CD4-positive, alpha-beta T cell treated with Interleukin-4 for 1 hour (primary cell): ENCODE measurements at regions not wholly inside any gene's neighbourhood (a gene's known extent, or its start where the extent isn't known, plus 50 kb on each side); places are given as distances from the start of the nearest gene placed in this dataset.

Experiments used
- DNase-seq, 2 donors: peaks; one replicate each; pipeline ENCODE4 v3.0.0-alpha.2; 2020 to 2022

DNA sequence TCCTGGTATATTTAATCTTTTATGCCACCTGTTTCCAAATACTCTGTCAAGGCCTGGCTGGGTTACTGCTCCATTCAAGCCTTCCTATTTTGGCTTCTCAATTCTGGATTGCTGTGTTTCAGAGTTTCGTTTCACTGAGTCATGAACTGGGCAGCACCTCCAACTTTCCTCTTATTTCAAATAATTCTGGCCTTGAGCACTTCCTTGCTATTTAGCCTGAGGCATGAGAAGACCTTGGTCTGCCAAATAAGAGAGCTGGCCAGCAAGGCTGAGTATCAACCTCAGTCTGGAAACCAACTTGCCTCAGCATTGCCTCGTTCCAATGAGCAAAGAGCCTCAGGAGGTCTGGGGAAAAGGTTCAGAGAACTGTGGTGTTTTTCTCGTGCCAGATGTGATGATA, 66.6 kb downstream of the TNFAIP3 start:
- no peak for DNase-seq

DNA sequence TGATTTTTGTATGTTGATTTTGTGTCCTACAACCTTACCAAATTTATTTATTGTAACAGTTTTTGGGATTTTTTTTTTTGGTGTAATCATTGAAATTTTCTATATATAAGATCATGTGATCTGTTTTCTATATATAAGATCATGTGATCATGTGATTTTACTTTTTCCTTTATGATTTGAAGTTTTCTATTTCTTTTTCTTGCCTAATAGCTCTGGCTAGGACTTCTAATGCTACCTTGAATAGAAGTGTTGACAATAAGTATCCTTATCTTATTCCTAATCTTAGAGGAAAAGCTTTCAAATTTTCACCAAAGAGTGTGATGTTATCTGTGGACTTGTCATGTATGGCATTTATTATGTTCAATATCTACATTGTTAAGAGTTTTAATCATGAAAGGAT, 69.7 kb downstream of the TNFAIP3 start:
- no peak for DNase-seq

DNA sequence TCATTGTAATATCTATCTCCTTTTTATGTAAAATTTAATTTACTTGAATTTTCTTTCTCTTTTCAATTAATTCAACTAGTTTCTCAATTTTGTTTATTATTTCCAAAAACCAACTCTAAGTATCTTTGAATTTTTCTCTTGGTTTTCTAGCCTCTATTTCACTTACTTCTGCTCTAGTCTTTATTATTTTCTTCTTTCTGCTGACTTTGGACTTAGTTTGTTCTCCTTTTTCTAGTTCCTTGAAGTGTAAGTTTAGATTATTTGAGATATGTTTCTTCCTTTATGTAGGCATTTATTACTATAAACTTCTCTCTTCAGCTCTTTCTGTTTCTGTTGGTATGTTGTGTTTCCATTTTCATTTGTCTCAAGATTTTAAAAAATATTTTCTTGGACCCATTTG, 70.8 kb downstream of the TNFAIP3 start:
- DNase-seq: no peak

DNA sequence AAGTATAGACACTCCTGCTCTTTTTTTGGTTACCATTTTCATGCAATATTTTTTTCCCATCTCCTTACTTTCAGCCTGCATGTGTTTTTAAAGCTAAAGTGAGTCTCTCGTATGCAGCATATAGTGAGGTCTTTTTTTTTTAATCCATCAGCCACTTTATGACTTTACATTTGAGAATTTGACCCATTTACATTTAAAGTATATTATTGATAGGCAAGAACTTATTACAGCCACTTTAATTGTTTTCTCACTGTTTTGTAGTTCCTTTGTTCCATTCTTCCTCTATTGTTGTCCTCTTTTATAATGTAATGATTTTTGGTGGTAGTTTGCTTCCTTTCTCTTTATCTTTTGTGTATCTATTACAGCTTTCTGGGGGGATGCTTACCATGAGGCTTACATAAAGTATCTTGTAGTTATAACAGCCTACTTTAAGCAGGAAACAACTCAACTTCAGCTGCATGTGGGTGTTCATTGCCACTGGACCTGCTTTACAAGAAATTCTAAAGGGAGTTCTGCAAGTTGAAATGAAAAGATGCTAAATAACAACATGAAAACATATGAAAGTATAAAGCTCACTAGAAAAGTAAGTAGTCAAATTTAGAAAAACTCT, 71.8 kb downstream of the TNFAIP3 start:
- DNase-seq: no peak

DNA sequence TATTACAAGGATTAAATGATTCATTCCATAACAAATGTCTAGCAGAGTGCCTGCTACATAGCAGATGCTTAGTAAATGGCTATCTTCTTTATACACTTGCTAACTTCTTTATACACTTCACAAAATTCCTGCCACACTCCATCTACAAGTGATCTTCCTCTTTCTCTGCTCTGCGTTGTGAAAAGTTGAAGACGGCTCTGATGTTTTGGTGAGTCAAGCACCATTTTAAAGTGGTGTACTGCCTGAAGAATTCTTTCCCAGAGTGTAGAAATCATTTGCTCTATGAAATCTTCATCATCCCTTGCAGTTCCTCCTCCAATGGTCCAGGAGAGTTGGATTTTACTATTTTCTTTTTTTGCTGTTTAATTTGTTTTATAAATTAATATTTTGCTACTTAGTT, 74.9 kb downstream of the TNFAIP3 start:
- no peak for DNase-seq

DNA sequence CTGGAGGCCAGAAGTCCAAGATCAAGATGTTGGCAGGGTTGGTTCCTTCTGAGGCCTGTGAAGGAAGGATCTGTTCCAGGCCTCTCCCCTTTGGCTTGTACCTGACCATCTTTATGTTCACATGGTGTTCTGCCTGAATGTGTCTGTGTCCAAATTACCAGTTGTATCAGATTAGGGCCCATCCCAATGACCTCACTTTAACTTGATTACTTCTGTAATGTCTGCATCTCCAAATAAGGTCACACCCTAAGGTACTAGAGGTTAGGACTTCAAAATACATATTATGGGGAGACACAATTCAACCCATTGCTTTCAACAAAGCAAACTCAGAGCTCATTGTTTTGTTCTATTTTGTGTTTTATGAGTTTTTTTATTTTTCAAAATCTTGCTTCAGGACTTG, 75.7 kb downstream of the TNFAIP3 start:
- DNase-seq: no peak

DNA sequence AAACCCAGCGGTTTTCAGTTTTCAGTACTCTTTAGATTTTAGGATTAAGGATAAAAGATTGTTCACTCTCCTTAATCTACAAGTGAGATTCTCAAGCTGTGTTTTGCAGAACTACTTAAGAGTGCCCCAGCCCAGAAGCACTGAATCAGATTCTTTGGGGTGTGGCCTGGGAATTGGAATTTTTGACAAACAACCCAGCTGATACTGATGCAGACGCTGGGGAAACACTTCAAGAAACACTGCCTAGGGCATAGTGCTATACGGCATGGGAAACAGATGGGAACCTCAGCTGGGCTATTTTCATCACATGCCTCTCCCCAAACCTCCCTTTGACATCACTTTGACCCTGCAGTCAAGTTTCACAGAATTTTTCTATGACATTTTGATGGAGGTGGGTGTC, 77.3 kb downstream of the TNFAIP3 start:
- DNase-seq: peak in 1 of 2 donors; percentile 27

DNA sequence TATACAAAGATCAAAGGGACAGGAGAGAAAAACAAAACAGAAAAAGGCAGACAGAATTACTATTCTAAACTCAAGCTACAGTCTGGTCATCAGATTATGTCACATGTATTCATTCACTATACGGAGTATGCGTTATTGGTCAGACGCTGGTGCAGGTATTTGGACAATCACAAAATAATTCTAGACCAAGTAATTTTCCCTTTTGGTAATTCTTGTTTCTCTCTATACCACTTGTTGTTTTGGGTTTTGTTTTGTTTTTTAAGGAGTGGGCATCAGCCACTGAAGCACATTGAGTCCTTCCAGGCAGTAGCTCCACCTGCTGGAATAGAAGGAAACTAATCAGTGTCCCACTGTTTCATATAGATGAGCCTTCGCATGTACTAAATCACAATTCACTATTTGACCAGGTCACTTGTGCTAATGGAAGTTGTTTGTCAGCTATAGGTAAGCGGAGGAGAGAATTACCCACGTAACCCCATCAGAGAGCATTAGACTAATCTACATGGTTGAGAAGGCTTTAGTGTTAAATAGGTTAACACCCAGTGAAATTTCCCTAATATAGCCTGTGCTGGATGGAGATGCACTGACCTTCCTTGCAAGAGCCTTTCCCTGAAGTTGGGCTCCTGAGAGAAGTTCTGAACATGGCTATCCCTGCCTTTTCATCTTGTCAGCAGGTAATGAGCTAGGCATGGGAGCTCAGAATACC, 77.9 kb downstream of the TNFAIP3 start:
- DNase-seq: peak; percentile 40 to 67

DNA sequence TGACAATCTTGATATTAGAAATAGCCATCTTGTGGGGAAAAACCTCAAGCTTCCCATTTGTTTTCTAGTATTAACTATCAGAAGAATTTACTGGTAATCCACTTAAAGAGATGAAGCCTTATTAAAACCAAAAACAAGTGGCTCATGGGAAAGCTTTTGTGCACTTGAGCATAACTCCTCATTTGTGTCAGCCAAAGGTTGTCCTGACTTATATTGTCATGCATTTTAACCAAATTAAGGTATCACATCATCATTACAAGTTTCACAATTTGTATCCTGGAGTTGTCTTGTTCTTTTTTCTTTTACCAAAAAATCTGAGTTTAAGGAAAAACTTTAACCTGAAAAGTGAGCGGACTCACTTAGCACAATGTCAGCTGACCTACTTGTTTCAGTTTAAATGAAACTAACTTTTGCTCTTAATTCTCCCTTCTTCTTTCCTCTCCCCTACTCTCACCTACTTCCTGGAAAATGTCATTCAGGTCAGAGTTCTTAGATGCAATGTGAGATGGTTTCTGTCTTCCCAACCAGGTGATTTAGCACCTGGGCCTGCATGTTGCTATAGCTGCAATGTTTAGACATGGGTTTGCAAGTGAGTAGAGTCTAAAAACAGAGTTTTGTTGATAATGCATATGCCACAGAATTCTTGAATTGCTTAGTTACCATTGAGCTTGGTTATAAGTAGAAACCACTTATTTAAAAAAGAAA, 82.8 kb downstream of the TNFAIP3 start:
- peak in 1 of 2 donors; percentile 65 for DNase-seq

DNA sequence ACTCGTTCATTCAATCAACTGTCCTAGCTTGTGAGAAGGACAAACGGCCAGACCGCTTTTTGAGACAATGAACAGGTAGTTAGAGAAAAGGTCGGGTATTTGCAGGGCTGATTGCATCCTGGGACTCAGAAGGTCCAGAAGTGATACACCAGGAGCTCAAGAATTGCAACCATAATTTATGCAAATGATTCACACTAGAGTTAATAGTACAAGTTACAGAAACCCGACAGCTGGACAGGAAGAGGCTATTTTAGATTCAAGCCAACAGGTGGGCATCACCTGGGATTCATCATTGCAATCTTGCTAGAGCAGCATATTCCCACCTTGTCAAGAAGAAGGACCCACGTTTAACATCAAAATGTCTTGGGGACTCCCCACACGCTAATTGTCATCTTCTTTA, 83.5 kb downstream of the TNFAIP3 start:
- DNase-seq: no peak

DNA sequence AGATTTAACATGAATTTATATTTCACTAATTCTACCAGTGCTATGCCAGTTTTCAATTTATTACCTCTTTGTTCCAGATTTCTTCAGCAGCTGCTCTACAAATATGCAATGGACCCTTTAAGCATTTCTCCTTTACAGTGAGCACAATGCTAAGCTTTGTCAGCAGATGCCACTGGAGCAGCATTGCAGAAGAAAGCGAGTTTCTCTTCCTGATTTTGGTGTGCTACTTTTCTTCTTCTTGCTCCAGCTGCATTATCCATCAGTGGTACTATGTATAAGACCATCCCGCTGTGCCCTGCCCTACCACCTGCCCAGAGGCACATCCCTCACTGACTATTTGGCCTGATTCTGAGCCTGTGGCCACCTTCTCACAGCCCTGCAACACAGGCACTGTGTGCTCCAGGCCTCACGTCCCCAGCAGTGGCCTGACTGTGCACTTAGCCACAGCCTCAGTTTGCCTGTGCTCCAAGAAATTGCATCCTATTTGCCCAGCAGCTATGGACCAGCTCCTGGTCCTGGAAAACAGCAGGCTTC, 84.1 kb downstream of the TNFAIP3 start:
- peak in 1 of 2 donors; percentile 25 for DNase-seq

DNA sequence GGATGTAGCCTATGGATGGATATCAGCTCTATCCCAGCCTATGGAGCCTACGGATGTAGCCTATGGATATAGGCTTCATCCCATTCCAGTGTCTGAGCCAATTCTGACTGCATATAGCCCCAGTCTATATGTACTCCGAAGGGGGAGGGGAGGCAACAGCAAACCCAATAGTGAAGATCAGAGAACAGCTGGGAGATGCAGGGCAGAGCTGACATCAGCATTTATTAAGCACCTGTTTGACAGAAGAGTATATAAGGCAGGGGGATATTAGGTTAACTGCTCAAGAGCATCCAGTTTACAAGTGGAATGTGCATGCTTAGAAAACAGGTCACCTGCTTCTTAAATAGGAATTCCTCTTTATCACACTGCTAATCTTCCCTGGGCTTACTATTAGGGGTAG, 85.2 kb downstream of the TNFAIP3 start:
- DNase-seq: no peak

DNA sequence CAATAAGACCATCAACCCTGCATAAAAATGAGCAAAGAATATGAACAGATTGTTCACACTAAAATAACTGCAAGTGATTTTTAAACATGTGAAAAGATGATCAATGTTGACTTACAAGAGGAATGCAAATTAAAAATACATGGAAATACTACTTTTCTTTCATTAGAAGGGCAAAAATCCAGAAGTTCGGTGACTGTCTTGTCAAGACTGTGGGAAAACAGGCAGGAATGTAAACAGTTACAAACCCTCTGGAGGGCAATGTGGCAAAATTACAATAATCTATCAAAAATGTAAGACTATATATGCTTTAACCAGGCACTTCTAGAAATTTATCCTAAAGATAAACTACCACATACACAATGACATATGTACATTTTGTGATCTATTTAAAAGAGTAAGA, 86.7 kb downstream of the TNFAIP3 start:
- no peak for DNase-seq

DNA sequence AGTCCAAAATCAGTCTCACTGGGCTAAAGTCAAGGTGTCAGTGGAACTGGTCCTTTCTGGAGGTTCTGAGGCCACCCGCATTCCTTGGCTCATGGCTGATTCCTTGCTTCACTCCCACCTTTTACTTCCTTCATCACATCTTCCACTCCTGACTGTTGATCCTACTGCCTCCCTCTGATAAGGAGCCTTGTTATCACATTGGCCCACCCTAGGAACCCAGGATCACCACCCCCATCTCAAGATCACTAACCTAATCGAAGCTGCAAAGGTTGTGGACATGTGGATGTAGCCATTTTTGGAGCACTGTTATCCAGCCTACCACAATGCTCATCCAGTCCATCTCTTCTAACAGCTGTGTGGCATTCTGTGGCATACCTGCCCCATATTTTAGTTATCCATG, 87.2 kb downstream of the TNFAIP3 start:
- DNase-seq: no peak

DNA sequence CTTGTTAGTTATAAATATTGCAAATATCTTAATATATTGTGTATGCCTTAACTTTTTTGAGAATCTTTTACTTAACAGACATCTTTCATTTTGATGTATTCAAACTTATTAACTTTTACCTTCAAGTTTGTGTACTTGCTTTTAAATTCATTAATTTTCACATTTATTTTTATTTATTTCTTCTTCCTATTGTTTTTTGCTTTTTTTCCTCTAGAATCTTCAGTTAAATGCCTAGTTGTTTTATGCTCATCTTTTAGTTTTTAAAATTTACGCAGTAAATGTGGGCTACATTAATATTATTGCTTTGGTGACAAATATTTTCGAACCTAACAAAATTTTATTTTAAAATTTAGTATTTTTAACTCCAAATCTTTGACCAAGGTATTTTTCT, 89.0 kb downstream of the TNFAIP3 start:
- DNase-seq: no peak

DNA sequence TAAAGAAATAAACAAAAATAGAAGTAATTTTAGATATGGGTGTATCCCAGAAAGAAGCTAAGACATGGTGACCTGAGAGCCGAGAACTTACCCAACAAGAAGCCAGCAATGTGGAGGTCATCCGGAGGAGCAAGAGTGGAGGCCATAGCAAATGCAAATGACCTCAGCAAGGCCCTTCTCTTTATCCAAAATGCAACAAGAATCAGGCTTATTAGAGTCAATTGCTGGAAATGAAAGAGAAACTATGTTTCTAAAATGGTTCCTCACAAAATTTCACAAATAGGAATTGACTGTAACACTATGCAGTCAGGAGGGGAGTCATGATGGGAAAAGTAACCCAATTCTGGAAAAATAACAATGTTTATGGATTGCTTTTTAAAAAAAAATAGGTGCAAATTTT, 90.4 kb downstream of the TNFAIP3 start:
- DNase-seq: no peak

DNA sequence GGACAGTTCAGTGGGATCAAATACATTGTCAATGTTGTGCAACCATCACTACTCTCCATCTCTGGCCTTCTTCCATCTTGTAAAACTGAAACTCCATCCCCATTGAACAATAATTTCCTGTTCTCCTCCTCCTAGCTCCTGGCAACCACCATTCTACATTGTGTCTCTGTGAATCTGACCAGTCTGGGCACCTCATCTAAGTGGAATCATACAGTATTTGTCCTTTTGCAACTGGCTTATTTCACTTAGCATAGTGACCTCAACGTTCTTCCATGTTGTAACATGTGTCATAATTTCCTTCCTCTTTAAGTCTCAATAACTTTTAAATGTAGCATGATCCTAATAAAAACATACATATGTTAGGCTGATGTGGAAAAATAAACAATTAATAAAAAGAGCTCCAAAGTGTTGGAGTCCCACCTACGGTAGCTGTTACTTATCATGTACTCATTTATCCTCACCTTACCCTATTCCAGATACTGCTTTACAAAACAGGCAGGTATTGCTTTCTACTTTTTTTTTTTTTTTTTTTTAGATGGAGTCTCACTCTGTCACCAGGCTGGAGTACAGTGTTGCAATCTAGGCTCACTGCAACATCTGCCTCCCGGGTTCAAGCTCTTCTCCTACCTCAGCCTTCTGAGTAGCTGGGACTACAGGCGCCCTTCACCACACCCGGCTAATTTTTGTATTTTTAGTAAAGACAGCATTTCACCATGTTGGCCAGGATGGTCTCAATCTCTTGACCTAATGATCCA, 91.9 kb downstream of the TNFAIP3 start:
- no peak for DNase-seq

DNA sequence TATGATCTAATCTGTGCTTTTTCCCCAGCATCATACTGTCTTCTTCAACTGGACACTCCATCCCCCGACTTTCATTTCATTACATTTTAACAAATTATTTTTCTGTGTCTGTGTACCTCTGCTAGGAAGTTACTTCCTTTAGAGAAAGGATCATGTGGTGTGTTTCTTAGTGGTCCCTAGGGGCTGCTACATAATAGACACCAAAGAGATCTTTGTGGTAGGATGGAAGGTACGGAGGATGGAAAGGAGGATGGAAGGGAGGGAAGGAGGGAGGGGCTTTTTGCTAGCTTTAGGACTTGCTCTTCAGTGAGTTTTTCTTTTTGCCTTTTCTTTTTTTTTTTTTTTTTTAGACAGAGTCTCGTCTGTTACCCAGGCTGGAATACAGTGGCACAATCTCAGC, 95.7 kb downstream of the TNFAIP3 start:
- DNase-seq: no peak

DNA sequence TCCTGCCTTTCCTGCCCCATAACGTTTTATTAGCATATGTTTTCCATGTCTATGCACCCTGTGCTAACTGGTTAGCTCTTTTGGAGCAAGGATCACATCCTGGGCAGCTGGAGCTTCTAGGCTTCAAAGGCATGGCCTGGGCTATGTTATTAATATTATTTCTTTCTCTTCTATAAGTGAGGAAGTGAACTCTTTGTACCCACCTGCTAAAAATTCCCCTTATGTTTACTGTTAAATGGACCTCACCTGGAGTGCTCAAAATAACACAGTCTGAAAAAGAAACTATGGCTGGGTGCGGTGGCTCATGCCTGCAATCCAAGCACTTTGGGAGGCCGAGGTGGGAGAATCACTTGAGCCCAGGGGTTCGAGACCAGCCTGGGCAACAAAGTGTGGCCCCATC, 97.8 kb downstream of the TNFAIP3 start:
- no peak for DNase-seq

DNA sequence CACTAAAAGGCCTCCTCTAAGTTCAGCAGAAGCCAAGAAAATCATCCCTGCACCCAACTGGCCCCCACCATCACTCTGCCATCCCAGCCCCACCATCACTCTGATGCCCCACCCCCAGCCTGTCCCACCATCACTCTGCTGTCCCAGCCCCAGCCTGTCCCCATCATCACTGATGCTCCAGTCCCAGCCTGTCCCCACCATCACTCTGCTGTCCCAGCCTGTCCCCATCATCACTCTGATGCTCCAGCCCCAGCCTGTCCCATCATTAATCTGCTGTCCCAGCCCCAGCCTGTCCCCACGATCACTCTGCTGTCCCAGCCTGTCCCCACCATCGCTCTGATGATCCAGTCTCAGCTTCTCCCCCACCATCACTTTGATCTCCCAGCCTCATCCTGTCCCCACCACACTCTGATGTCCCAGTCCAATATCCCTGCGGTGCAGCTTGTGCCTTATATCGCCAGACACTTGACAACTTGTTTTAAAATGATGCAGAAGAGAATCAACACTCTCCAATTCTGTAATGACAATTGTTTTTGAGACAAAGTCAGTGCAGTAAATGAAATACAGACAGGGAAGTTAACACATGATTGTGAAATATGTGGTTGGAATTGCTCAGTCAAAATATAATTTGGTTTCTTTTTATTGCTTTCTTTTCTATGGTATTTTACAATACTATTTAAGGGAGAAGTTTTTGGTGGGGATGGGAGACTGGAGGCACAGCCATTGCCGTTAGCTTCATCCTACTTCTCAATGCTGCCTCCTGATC, 100.8 kb downstream of the TNFAIP3 start:
- no peak for DNase-seq

DNA sequence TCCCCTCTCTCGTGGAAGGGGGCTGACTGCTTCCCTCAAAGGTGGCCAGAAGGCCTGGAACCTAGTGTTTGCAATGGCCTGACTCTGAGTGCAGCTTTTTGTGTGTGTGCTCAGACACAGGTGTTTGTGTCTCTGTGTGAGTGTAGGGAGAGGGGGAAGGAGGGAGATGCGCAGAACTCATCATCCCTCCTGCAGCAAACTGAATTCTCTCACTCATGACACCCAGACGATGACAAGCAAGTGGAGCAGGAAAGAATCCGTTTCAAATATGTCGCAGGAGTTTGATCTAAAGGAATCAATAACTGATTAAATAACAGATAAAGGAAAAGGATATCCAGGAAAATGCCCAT, 101.4 kb downstream of the TNFAIP3 start:
- DNase-seq: no peak

DNA sequence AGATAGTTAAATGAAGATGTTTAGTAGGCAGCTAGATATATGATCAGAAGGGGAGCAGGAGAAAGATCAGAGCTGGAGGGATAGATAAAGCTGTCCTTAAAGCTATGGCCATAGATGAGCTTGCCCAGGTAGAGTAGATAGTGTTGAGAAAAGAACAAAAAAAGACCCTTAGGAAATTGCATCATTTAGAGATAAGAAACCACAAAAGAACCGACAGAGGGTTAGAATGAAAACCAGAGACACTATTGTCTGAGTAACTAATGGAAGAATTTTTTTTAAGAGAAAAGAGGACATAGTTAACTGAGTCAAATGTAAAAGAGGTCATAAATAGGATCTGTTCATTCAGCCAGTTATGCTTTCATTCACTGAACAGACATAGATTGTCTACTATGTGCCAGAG, 101.8 kb downstream of the TNFAIP3 start:
- DNase-seq: peak in 1 of 2 donors; percentile 35

DNA sequence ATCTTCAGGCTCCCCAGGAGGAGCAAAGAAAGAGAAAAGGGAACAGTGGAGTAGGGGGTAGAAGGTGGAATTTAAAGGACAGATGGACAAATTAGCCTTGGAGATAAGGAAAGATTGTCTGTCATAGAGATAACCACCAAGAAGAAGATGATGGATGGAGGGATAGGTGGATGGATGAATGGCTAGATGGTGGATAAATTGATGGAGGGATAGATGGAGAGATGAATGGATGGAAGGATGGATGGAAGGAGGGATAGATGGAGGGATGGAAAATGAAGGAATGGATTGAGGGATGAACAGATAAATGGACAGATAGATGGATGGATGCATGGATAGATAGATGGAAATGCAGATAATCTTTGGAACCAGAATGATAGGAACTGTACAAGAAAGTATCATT, 102.8 kb downstream of the TNFAIP3 start:
- DNase-seq: no peak
